HG03432 (cell line): ENCODE measurements at regions not wholly inside any gene's neighbourhood (a gene's known extent, or its start where the extent isn't known, plus 50 kb on each side); places are given as distances from the start of the nearest gene placed in this dataset.

Experiments
- ATAC-seq: cut with Tn5 transposase; IDR thresholded peaks from one replicate; pipeline ENCODE4 v1.9.1; 2021; ENCODE audit warnings: mild to moderate bottlenecking, moderate library complexity; ENCODE audit not compliant: unreplicated experiment

DNA sequence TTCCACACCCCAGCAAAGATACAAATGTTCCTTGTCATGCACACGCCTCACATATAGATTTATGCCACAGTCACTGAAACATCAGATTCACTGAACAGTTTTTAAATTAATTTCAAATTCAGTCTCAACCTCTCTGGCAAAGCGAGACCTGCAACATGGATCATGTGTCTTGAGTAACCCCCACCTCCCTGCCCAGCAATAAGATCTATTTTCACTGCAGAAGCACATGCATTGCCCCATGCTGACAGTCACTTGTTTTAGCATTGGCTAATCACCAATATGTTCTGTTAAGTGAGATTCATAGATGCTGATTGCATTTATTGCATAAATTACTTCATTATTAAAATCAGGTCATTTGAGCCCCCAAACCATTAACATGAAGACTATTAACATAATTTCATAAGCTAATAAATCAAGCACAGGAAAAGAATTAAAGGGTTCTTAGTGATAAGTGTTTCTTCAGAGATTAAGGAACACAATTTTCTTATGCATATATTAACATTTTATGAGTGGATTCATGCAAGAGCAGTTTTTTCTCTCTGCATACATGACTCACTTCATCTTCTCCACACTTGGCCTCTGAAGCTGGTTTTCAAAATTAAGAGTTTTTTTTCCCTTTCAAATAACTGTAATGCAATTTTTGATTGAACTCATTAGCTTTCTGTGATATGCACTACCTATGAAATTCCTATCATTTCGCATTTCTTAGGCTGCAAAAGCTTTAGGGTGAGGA is 173.2 kb upstream of the SOX4 start:
- ATAC-seq: no peak

DNA sequence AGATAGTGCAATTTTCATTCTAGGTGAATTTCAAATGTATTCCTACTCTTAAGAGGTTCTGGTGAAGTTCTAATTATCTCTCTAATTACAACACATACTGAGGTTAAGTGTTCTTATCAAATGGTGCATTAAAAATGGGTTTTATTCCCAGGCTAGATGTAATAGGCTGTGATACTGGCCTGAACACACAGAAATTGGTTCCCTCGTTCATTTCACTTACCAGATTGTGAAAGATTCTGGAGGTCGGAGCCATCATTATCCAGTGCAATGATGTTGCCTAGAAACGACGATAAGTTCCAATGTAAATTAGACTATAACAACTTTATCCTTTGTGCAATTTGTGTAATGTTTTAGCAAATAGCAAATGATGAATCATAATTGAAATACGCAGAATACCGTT is 172.6 kb upstream of the SOX4 start:
- ATAC-seq: no peak

DNA sequence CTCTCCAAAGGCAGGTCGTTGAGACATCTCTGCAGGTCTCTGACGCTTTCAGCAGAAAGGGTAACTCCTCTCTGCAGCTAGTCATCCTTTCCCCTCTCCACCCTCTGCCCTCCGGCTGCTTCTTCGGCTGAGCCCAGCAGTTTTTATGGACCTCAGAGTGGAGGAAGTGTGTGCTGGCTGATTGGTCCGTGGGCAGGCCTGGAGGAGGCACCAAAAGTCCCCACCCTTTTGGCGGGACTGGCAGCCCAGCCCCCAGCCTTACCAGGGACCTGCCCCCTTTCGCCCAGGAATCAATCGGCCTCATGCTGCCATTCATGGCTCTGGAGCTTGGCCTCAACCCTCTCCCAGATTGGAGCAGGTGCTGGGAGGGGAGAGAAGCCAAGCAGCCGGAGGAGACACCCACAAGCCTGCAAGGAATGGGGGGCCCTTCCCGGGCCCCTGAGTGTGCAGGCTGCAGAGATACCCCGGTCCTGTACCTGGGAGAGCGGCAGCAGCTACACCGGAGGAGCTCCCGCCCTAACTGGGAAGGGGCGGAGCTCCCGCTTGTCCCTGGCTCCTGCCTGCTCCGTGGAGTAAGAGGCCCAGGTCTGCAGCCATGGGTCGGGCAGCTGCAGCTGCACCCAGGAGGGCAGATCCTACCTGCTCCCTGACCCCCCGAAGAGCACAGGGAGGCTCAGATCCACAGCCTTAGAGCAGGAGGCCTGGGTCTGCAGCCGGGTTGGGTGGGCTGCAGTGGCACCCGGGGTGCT is 170.3 kb upstream of the SOX4 start:
- ATAC-seq: no peak

DNA sequence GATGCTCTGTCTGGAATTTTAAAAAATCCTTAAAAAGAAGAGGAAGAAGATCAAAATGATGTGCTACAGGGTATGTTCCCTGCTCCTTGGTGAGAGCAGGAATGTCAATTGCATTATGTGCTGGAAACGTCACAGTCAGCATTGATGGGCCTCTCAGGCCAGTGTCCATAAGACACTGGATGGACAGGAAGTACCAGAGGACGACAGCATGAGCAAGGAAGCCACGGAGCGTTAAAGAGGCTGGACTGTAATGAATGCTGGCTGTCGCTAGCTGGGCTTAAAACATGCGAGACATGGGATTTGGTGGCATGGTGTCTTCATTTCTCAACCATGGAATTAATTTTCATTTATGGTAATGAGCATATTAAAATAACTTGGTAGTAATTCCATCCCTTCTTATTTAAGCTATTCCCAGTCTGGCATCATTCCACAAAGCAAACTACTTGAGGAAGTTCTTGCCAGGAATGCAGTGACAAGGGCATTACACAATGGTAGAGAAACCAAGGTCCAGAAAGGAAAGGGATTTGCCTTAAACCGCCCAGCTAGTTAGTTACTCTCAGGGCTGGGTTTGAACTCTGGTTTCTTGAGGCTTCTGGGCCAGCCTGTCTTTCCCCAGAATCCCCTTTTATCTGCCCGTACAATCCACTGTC is 166.6 kb upstream of the SOX4 start:
- no peak for ATAC-seq

DNA sequence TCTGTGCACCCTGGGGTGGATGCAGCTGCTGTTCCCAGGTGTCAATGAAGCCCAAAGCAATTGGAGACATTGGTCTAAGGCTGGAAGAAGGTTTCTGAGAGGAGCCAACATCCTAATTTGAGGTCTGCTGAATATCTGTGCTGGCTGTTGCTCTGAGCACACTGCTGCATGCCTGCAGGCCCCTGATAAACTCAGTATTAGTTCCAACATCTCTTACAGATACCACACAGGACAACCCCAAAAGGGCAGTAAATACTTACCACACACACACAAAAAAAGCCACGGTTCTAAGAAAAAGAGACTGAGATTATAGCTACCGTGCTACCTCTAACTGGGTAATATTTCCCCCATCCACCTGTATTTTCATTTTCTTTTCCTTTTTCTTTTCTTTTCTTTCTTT is 164.3 kb upstream of the SOX4 start:
- no peak for ATAC-seq

DNA sequence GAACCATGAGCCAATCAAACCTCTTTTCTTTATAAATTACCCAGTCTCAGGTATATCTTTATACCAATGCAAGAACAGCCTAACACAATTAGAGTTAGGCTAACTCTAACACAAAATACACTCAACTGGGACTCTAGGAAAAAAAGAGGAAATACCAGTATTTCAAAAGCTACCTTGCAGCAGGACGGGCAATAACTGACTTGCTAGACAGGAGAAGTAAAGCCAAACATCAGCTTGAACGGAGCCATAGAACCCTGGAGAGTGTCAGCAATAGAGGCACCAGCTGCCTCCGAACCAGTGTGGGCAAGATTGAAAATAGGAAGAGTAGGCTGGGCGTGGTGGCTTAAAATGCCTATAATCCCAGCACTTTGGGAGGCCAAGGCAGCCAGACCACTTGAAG is 162.0 kb upstream of the SOX4 start:
- ATAC-seq: no peak

DNA sequence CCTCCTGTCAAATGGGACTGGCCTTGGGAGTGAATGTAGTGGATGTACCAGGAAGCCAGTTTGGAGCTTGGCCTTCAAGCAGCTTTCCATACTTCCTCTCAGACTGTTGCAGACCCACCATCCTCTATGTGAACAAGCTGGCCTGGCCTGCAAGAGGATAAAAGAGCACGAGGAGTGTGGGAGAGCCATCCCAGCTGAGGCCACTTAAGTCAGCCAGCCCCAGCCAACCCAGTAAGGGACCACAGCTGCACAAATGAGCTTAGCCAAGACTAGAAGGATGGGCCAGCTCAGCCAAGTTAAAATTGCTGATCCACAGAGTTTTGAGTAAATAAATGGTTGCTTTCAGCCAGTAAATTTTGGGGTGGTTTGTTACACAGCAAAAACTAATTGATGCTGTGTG is 156.9 kb upstream of the SOX4 start:
- no peak for ATAC-seq

DNA sequence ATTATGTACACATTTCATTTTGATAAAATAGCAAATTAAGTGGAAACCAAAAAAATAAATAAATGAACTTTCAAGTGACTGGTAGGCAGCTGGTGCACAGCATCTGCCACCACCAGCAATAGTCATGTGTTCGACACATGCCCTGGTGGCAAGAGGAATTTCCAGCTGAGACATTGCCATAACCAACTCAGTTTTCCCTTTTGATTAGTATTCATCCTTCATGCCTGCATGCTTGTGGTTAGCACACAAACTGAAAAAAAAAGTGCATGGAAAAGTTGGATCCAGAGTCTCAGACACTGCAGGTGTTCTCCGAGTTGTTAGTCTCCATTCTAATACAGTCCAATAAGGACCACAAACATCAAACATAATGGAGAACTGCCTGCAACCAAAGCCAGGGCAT is 156.0 kb upstream of the SOX4 start:
- ATAC-seq: no peak

DNA sequence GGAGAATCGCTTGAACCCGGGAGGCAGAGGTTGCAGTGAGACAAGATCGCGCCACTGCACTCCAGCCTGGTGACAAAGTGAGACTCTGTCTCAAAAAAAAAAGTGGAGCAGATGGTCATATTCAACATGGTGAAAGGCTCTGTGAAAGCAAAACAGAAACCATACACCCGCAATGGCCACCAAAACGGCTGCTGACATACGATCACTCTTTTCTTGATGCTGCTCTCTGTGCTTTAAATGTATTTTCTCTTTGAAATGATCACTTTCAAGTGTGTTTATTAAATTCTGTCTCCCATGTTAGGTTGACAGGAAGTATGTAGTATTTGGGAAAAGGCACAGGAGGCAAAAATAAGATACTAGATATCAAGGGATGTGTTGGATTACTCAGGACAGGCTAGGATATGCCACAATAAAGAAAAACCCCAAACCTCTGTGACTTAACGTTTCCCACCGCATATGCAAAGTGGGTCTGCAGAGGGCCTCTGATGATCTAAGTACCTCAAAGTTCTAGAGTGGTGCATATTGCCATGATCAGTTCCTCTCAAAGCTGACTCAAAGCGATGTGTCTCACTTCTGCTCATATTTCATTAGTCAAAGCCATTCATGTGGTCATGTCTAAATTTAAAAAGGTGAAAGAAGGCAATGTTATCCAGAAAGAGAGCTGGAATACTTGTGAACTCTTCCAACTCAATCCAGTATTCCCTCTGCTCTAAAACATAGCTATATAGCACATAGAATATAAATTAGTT is 155.1 kb upstream of the SOX4 start:
- ATAC-seq: peak; percentile 98

DNA sequence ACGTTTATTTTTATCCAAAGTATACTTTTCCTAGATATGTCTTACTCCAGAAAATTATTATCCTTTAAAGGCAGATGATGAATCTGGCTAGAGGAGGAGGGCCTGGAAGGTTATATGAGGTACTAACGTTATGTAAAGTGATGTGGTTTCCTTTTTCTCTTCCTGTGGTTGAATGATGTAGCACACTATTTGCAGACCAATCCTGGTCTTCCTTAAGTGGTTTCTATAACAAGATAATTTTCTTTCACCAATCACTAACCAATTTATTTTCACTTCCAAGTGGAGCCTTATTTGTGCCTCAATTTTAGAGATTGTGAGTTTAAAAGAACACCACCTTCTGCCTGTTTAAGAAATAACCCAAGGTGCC is 154.6 kb upstream of the SOX4 start:
- ATAC-seq: peak; percentile 68

DNA sequence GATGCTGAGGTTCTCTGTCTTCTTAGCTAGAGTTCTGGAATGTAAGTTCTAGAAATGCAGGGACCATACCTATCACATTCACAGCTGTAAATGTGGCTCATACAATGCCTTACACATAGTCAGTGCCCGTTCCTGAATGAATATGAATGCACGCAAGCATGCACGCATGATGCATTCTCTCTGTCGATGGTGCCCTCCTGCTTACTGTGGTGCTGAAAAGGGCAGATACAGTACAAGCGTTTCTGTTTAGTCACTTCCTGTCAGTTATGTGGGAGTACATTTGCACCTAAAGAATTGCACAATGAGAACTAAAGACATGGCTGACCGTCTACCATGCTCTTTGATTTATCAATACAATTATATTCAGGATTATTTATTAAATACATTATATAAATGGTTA is 152.2 kb upstream of the SOX4 start:
- no peak for ATAC-seq

DNA sequence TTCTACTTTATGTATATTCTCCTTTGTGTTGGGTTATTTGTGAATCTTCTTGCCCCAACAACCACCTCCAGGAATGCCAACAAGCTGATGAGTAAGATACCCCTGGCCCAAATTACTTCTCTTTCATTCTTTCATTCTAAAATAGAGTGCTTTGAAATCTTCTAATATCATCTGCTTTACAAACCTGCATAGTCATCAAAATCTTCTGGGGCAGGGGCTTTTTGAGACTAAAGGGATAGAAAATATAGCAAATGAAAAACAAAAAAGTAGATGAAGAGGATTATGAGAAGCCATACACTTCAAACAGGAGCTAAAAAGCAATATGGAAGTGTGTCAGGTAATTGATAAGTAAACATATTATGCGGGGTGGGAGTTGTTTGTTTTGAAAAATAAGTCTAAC is 150.7 kb upstream of the SOX4 start:
- ATAC-seq: no peak

DNA sequence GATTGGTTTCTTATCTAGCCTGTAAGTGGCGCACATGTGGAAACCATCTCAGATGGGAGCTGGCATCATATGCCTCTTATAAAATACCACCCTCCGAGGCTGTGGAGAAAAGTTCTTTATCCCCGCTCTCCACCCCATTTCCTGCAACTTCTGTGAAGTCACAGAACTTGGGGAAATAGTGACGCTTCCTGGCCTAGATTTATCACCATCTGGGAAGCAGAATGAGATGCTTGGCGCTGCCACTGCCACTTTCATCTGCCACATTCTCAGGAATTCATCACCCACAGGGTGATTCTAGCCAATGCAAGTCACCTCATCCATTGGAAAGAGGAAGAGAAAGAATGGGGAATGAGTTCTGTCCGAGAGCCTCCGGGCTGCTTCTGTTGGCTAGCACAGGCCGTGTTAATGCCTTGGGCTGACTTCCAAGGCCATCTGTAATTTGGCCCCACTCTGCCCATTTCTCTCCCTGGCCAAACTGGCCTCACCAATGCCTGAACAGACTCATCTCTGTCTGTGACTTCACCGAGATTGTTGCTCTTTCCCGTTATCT is 148.8 kb upstream of the SOX4 start:
- ATAC-seq: no peak

DNA sequence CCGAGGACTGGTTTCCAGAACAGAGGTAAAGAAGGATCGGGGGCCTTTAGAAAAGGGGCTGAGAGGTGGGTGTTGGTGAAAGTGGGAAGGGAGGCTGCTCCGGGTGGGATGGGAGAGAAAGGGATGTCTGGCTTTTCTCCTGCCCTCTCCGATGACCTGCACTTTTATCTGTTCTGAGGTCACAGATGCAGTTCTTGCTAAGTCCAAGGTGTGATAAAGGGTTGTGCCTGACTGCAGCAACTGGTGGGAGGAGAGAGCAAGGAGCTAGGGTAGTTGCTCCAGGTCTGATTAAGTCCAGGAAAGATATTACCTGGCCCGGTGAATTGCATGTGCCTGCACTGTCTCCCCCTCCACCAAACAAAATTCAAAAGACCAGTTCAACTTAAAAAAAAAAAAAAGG is 145.6 kb upstream of the SOX4 start:
- ATAC-seq: no peak

DNA sequence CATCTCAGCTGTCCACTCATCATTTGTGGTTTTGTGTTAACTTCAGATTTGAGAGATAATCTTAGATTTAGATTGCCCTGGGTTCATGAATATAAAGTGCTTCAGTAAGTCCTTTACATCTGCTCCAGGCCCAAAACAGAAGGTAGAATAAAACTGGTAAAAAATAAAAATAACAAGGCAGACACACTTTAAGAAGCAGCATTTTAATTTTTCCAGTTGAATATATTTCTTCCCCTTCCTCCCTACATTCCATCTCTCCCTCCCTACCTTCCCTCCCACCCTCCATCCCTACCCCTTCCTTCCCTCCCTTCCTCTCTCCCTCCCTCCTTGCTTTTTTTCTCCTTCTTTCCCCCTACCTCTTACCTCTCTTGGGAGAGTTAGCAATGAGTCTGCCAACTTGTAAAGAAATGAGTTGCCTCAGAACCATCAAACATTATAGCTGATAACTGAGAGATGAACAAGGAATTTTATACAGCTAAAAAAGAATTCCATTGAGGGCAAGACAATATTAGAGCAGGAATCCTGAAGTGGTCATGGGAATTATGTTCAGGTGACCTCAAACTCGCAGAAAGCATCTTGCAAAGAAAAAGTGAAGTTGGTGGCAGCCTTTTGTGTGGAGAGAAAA is 145.0 kb upstream of the SOX4 start:
- no peak for ATAC-seq

DNA sequence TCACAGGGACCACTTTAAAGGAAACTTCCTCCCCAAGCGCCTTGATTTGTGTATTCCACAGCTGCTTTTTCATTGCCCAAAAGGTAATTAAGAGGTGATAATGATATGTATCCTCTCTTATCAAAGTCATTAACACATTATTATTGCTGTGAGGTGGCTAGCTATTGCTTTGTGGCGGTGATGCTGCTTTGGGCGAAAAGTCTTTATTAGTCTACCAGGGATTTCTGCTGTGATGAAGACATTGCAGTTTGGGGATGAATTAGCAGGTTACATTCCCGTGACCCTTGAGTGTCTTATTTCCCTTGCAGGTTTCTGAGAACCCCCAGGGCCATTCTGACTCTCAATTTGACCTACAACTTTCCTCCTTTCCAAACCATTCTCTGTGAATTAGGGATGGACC is 143.4 kb upstream of the SOX4 start:
- no peak for ATAC-seq

DNA sequence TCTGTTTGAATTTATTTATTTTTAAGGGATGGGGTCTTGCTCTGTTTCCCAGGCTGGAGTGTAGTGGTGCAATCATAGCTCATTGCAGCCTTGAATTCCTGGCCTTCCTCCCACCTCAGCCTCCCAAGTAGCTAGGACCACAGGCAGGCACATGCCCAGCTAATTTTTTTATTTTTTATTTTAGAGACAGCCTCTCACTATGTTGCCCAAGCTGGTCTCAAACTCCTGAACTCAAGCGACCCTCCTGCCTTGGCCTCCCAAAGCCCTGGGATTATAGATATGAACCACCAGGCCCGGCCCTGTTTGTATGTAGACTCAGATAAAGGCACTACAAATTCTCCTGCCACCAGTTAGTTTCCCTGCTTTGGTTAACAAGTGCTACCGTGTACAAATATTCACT is 142.9 kb upstream of the SOX4 start:
- ATAC-seq: no peak

DNA sequence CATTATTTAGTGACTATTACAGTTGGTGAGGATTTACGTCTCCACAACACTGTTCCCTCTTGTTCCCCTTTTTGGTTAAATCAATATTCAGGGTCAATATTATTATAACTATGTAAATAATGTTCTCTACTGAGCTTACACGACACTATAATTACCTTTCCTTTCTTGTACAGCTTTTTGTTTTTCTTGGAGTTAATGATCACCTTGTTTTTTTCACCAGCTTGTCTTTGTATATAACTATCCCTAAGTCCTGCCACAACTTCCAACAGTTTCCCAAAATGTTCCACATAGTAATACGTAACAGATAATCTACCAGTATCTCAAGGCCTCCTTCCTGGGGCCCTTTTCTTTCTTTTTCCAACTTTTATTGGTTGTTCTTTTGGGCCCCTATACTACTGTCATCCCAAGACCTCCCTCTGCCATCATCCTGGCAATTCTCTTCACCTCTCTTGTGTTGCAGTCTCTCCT is 142.0 kb upstream of the SOX4 start:
- no peak for ATAC-seq

DNA sequence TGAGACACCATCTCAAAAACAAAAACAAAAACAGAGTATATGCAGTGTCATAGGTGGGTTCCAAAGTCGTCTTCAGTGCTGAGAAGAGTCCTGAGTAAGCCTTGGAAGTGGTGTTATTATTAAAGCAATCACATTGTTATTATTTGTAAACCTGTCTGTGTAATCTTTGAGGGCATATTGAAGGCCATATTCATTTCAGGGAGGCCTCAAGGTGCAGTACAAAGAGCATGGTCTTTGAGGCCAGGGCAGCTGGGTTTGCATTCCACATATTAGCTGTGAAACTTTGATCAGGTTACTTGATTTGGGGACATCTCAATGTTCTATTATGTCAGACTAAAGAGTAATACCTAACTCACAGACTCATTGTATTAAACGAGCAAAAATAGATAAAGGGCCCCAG is 139.3 kb upstream of the SOX4 start:
- ATAC-seq: no peak

DNA sequence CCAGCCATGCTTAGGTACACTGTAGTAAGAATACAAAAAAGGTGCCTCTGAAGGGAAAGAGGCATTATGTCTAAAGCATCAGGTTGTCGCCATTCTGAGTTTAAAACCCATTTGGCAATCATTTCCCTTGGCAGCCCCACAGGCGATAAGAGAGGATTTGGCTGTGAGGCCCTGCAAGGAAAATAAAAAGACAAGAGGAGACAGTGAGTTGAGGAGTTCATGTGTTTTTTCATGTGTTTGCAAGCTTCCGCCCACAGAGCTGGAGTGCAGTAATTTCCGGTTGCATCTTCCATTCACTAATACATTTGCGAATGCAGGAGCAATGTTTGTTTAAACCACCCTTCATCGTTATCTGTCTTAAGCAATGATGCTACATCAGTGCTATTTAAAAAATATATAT is 138.5 kb upstream of the SOX4 start:
- ATAC-seq: no peak

DNA sequence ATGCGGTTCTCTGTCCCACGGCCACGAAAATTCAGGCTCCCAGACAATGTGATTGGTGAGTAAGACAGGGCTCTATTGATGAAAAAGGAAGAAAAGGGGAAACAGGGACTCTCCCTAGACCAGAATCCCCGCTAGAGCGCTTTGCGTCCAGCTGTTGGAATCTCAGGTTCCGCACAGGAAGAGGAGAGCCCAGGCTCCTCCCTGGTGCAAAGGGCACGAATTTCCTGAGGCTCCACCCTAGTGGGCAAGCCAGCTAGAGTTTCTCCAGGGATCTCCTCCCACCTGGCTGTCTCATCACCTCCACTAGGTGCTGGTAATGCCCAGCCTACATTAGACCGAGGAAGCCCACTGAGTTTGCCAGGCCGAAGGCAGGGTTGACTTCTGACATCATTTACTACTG is 135.9 kb upstream of the SOX4 start:
- no peak for ATAC-seq
